Neural crest cell (in vitro differentiated cells): ENCODE measurements at regions not wholly inside any gene's neighbourhood (a gene's known extent, or its start where the extent isn't known, plus 50 kb on each side); places are given as distances from the start of the nearest gene placed in this dataset.

Source experiments
- DNase-seq: peaks from one replicate; pipeline ENCODE4 v3.0.0; 2021; ENCODE audit warnings: low read depth, mixed read lengths, low spot score
- H3K27ac Mint-ChIP-seq: one replicate; pipeline ENCODE4 v1.8.0; 2021; ENCODE audit warnings: mild to moderate bottlenecking, mixed read lengths; ENCODE audit not compliant: unreplicated experiment
- H3K27me3 Mint-ChIP-seq: 2 replicates; pipeline ENCODE4 v1.8.0; 2021; ENCODE audit warnings: low read depth, mild to moderate bottlenecking, mixed read lengths
- H3K36me3 Mint-ChIP-seq: 2 replicates; pipeline ENCODE4 v1.8.0; 2021; ENCODE audit warnings: low read depth, mild to moderate bottlenecking, mixed read lengths
- H3K4me1 Mint-ChIP-seq: 2 replicates; pipeline ENCODE4 v1.8.0; 2021; ENCODE audit warnings: mixed read lengths
- H3K4me3 Mint-ChIP-seq: one replicate; pipeline ENCODE4 v1.8.0; 2021; ENCODE audit warnings: mild to moderate bottlenecking, mixed read lengths
- H3K9me3 Mint-ChIP-seq: 2 replicates; pipeline ENCODE4 v1.8.0; 2021; ENCODE audit warnings: mixed read lengths
- TF ChIP-seq, protein P1 (sequence below): fragments of 200-600 bp; sonication (generic); conservative IDR thresholded peaks from 2 replicates; pipeline ENCODE4 v1.5.0; 2021; ENCODE audit warnings: antibody characterized with exemption, mild to moderate bottlenecking

DNA sequence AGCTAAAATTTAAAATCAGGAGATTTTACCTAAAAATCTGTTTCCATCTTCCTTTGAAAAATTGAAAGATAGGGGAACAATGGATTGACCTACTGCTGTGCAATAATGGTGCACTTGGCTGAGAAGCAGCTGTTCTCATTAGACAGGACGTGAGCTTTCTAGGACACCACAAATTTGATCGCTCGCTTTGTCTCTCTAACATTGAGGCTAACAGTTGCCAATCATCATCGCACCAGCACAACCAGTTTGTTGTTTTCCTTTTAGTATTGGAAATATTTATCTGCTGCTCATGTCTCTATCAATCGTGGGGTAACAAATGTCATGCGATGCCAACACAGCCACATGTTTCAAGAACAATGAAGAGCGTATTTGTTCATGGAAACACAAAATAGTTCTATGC, 228.8 kb upstream of the P2RY1 start:
- H3K36me3 Mint-ChIP-seq = peaks cover 6% of the 10 kb centered on the region
- TF ChIP-seq, protein P1, sequence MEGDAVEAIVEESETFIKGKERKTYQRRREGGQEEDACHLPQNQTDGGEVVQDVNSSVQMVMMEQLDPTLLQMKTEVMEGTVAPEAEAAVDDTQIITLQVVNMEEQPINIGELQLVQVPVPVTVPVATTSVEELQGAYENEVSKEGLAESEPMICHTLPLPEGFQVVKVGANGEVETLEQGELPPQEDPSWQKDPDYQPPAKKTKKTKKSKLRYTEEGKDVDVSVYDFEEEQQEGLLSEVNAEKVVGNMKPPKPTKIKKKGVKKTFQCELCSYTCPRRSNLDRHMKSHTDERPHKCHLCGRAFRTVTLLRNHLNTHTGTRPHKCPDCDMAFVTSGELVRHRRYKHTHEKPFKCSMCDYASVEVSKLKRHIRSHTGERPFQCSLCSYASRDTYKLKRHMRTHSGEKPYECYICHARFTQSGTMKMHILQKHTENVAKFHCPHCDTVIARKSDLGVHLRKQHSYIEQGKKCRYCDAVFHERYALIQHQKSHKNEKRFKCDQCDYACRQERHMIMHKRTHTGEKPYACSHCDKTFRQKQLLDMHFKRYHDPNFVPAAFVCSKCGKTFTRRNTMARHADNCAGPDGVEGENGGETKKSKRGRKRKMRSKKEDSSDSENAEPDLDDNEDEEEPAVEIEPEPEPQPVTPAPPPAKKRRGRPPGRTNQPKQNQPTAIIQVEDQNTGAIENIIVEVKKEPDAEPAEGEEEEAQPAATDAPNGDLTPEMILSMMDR = no peak
- H3K9me3 Mint-ChIP-seq = peaks cover 5% of the 10 kb centered on the region
- H3K27ac Mint-ChIP-seq = no peak overlapping the region
- no peak for DNase-seq
- no peak overlapping the region for H3K4me3 Mint-ChIP-seq
- H3K27me3 Mint-ChIP-seq = no peaks in the 10 kb centered on the region
- H3K4me1 Mint-ChIP-seq = peaks cover 20% of the 10 kb centered on the region

- Mint-ChIP-seq H3K4me3 (no peak overlapping the region), H3K36me3 (peaks cover 6% of the 10 kb centered on the region), H3K4me1 (peaks cover 24% of the 10 kb centered on the region), H3K27ac (no peak overlapping the region), H3K27me3 (no peaks in the 10 kb centered on the region), H3K9me3 (peaks cover 5% of the 10 kb centered on the region)
- TF ChIP-seq, protein P1 = no peak
- no peak for DNase-seq
These were observed 227.8 kb upstream of the P2RY1 start for GRCh38 chr3:152607179-152607578.

DNA sequence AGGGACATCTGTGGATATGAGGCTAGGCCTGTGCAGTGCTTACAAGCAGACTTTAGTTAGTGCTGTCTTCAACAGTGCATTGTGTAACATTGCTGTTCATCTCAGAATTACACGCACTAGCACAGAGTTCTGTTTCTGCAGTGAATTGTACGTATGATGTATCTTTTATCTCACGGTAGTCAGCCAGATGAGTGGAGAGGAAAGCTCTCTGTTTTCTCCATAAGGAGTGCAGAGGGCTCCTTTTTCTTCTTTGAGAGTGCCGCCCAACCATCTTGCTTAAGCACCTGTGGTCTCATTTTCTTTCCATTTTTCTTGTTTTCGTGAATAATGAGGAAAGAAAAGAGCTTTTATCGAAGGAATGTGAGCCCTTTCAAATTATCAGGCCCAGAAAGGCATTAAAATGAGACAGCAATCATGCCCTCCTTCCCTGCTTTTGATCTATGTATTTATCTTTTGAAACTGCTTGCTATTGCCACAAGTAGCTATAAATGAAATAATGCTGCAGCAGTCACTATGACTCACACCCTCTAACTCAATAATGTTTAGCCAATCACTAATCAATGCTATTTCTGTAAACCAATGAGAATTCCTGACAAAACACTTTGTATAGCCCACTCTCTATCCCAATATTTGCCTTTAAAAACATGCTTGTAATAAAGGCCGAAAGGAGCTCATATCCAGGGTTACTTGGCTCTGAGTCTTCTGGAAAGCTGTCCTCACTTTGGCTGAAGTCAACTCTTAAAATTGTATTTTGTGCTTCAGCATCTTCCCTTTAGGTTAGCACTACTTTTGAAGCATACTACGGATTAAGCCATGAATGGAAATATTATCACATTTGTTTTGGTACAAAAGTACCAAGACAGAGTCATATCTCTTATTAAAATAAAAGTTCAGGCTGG, 226.0 kb upstream of the P2RY1 start:
- no peaks in the 10 kb centered on the region for H3K27me3 Mint-ChIP-seq
- DNase-seq = no peak
- no peak overlapping the region for H3K27ac Mint-ChIP-seq
- peaks cover 2% of the 10 kb centered on the region for H3K9me3 Mint-ChIP-seq
- peaks cover 24% of the 10 kb centered on the region for H3K4me1 Mint-ChIP-seq
- TF ChIP-seq, protein P1 = no peak
- peaks cover 3% of the 10 kb centered on the region for H3K36me3 Mint-ChIP-seq
- no peak overlapping the region for H3K4me3 Mint-ChIP-seq

DNA sequence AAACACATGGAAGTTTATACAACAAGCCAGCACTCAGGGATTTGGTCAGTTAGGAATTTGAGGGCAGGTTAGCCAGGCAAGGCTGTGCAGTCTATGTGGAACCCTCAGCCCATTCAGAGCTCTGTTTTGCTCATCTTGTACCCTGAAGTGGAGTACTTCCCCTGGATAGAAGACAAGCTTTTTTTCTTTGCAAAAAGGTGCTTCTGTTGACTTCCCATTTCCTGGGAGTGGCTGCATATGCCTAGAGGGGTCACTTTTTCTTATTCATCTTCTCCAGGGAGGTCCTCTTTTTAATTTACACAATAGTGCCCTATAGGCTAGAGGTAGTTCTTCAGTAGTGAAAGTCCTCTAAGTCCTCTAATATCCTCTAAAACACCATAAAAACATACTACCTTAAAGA, 225.0 kb upstream of the P2RY1 start:
- H3K27me3 Mint-ChIP-seq = no peaks in the 10 kb centered on the region
- H3K4me3 Mint-ChIP-seq = no peak overlapping the region
- TF ChIP-seq, protein P1 = no peak
- H3K36me3 Mint-ChIP-seq = no peaks in the 10 kb centered on the region
- no peak for DNase-seq
- H3K27ac Mint-ChIP-seq = no peak overlapping the region
- no peaks in the 10 kb centered on the region for H3K9me3 Mint-ChIP-seq
- peaks cover 24% of the 10 kb centered on the region for H3K4me1 Mint-ChIP-seq

- H3K27ac Mint-ChIP-seq = no peak overlapping the region
- peaks cover 4% of the 10 kb centered on the region for H3K9me3 Mint-ChIP-seq
- TF ChIP-seq, protein P1 = no peak
- peaks cover 28% of the 10 kb centered on the region for H3K4me1 Mint-ChIP-seq
- DNase-seq = no peak
- H3K36me3 Mint-ChIP-seq = no peaks in the 10 kb centered on the region
- H3K27me3 Mint-ChIP-seq = no peaks in the 10 kb centered on the region
- H3K4me3 Mint-ChIP-seq = no peak overlapping the region
These were observed 224.3 kb upstream of the P2RY1 start for GRCh38 chr3:152610622-152611021.
